ENCODE measurements at regions not wholly inside any gene's neighbourhood (a gene's known extent, or its start where the extent isn't known, plus 50 kb on each side); places are given as distances from the start of the nearest gene placed in this dataset.
"Not testable (repeated sequence)": the region's sequence is repeated elsewhere in the genome, so short reads cannot be mapped to it uniquely, and the experiment has no call there.

DNA sequence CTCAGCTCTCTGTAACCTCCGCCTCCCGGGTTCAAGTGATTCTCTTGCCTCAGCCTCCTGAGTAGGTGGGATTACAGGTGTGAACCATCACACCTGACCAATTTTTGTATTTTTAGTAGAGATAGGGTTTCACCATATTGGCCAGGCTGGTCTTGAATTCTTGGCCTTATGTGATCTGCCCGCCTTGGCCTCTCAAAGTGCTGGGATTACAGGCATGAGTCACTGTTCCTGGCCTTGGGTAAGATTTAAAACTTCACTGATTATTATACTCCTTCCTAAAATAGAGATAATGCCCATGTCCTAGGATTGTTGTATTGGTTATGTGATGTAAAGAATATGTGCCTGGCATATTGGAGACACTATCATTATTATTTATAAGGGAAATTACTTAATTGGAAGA lies 495.2 kb downstream of the PCNX1 start:
- TF ChIP-seq, protein P1, sequence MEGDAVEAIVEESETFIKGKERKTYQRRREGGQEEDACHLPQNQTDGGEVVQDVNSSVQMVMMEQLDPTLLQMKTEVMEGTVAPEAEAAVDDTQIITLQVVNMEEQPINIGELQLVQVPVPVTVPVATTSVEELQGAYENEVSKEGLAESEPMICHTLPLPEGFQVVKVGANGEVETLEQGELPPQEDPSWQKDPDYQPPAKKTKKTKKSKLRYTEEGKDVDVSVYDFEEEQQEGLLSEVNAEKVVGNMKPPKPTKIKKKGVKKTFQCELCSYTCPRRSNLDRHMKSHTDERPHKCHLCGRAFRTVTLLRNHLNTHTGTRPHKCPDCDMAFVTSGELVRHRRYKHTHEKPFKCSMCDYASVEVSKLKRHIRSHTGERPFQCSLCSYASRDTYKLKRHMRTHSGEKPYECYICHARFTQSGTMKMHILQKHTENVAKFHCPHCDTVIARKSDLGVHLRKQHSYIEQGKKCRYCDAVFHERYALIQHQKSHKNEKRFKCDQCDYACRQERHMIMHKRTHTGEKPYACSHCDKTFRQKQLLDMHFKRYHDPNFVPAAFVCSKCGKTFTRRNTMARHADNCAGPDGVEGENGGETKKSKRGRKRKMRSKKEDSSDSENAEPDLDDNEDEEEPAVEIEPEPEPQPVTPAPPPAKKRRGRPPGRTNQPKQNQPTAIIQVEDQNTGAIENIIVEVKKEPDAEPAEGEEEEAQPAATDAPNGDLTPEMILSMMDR (IDR thresholded peaks at IDR 0.05), result not testable (repeated sequence)
- TF ChIP-seq POLR2A (IDR thresholded peaks at IDR 0.05), result not testable (repeated sequence)

All from right lobe of liver (tissue), 4 donors.